ENCODE measurements at regions not wholly inside any gene's neighbourhood (a gene's known extent, or its start where the extent isn't known, plus 50 kb on each side); places are given as distances from the start of the nearest gene placed in this dataset.
A peak's percentile ranks its signal among the peaks of the same experiment; 100 is the strongest.

GRCh38 chr4:3665360-3665891 is 100.8 kb upstream of the ADRA2C start:
- ATAC-seq (replicated peaks in 1 of 2) = no peak
- no peak for DNase-seq
- H3K36me3 Mint-ChIP-seq (ENCODE audit: insufficient read depth in 2 of 2) = no peaks in the 10 kb centered on the region
- peaks cover 8% of the 10 kb centered on the region for H3K27me3 Mint-ChIP-seq (ENCODE audit: low read depth)
- no peak overlapping the region for H3K4me3 Mint-ChIP-seq
- H3K4me1 Mint-ChIP-seq (ENCODE audit: low read depth) = no peaks in the 10 kb centered on the region
- H3K27ac Mint-ChIP-seq = no peak overlapping the region
- H3K9me3 Mint-ChIP-seq = peaks cover 0 to 6% of the 10 kb centered on the region in 2 donors

- Mint-ChIP-seq H3K9me3 (peaks cover 0 to 6% of the 10 kb centered on the region in 2 donors), H3K4me3 (no peak overlapping the region)
- no peak for DNase-seq
Measured at GRCh38 chr4:3663791-3664190, 102.4 kb upstream of the ADRA2C start.

GRCh38 chr4:3662516-3662915 is 103.7 kb upstream of the ADRA2C start:
- H3K9me3 Mint-ChIP-seq = peaks cover 0 to 3% of the 10 kb centered on the region in 2 donors
- H3K27me3 Mint-ChIP-seq (ENCODE audit: low read depth) = peaks cover 8% of the 10 kb centered on the region
- DNase-seq (no peak), ATAC-seq (replicated peaks in 1 of 2) (no peak)
- no peak overlapping the region for H3K27ac Mint-ChIP-seq
- H3K36me3 Mint-ChIP-seq (ENCODE audit: insufficient read depth in 2 of 2) = no peaks in the 10 kb centered on the region
- H3K4me3 Mint-ChIP-seq = no peak overlapping the region
- H3K4me1 Mint-ChIP-seq (ENCODE audit: low read depth) = no peaks in the 10 kb centered on the region

More at GRCh38 chr4:3663791-3664190, 102.4 kb upstream of the ADRA2C start:
- no peak for ATAC-seq (replicated peaks in 1 of 2)
- Mint-ChIP-seq H3K4me1 (ENCODE audit: low read depth) (no peaks in the 10 kb centered on the region), H3K27me3 (ENCODE audit: low read depth) (peaks cover 8% of the 10 kb centered on the region), H3K36me3 (ENCODE audit: insufficient read depth in 2 of 2) (no peaks in the 10 kb centered on the region), H3K27ac (no peak overlapping the region)

- no peak for DNase-seq
- Mint-ChIP-seq H3K4me3 (no peak overlapping the region), H3K36me3 (ENCODE audit: insufficient read depth in 2 of 2) (no peaks in the 10 kb centered on the region), H3K27me3 (ENCODE audit: low read depth) (peaks cover 8% of the 10 kb centered on the region), H3K4me1 (ENCODE audit: low read depth) (no peaks in the 10 kb centered on the region), H3K27ac (no peak overlapping the region), H3K9me3 (no peaks in the 10 kb centered on the region)
- no peak for ATAC-seq (replicated peaks in 1 of 2)
Measured at GRCh38 chr4:3661989-3662388, 104.2 kb upstream of the ADRA2C start.

- Mint-ChIP-seq H3K27ac (no peak overlapping the region), H3K4me1 (ENCODE audit: low read depth) (no peaks in the 10 kb centered on the region), H3K9me3 (no peaks in the 10 kb centered on the region)
Measured at GRCh38 chr4:3660928-3661515, 105.2 kb upstream of the ADRA2C start.

GRCh38 chr4:3660086-3660927 is 105.9 kb upstream of the ADRA2C start:
- Mint-ChIP-seq H3K9me3 (no peaks in the 10 kb centered on the region), H3K36me3 (ENCODE audit: insufficient read depth in 2 of 2) (no peaks in the 10 kb centered on the region), H3K4me3 (peak overlapping the region in 1 of 2 donors; percentile 1), H3K4me1 (ENCODE audit: low read depth) (no peaks in the 10 kb centered on the region), H3K27ac (no peak overlapping the region), H3K27me3 (ENCODE audit: low read depth) (peaks cover 12% of the 10 kb centered on the region)
- DNase-seq = no peak
- no peak for ATAC-seq (replicated peaks in 1 of 2)

More at GRCh38 chr4:3660928-3661515, 105.2 kb upstream of the ADRA2C start:
- no peak for DNase-seq
- Mint-ChIP-seq H3K4me3 (no peak overlapping the region), H3K27me3 (ENCODE audit: low read depth) (peaks cover 17% of the 10 kb centered on the region), H3K36me3 (ENCODE audit: insufficient read depth in 2 of 2) (no peaks in the 10 kb centered on the region)
- no peak for ATAC-seq (replicated peaks in 1 of 2)

GRCh38 chr4:3659131-3659530 is 107.1 kb upstream of the ADRA2C start:
- Mint-ChIP-seq H3K27ac (no peak overlapping the region), H3K9me3 (no peaks in the 10 kb centered on the region), H3K36me3 (ENCODE audit: insufficient read depth in 2 of 2) (no peaks in the 10 kb centered on the region), H3K27me3 (ENCODE audit: low read depth) (peaks cover 10% of the 10 kb centered on the region), H3K4me3 (no peak overlapping the region), H3K4me1 (ENCODE audit: low read depth) (no peaks in the 10 kb centered on the region)
- ATAC-seq (replicated peaks in 1 of 2) = no peak
- DNase-seq = no peak

- Mint-ChIP-seq H3K27ac (no peak overlapping the region), H3K4me3 (no peak overlapping the region), H3K27me3 (ENCODE audit: low read depth) (peaks cover 10% of the 10 kb centered on the region), H3K4me1 (ENCODE audit: low read depth) (no peaks in the 10 kb centered on the region), H3K9me3 (no peaks in the 10 kb centered on the region), H3K36me3 (ENCODE audit: insufficient read depth in 2 of 2) (no peaks in the 10 kb centered on the region)
- no peak for ATAC-seq (replicated peaks in 1 of 2)
- no peak for DNase-seq
Measured at GRCh38 chr4:3658530-3658913, 107.7 kb upstream of the ADRA2C start.

- Mint-ChIP-seq H3K36me3 (ENCODE audit: insufficient read depth in 2 of 2) (no peaks in the 10 kb centered on the region), H3K27ac (no peak overlapping the region), H3K4me1 (ENCODE audit: low read depth) (no peaks in the 10 kb centered on the region), H3K9me3 (no peaks in the 10 kb centered on the region), H3K27me3 (ENCODE audit: low read depth) (peaks cover 10% of the 10 kb centered on the region), H3K4me3 (no peak overlapping the region)
- ATAC-seq (replicated peaks in 1 of 2) (no peak), DNase-seq (no peak)
Measured at GRCh38 chr4:3657902-3658529, 108.2 kb upstream of the ADRA2C start.

GRCh38 chr4:3656416-3657356 is 109.5 kb upstream of the ADRA2C start:
- Mint-ChIP-seq H3K4me3 (no peak overlapping the region), H3K9me3 (no peaks in the 10 kb centered on the region), H3K27ac (no peak overlapping the region), H3K36me3 (ENCODE audit: insufficient read depth in 2 of 2) (no peaks in the 10 kb centered on the region), H3K27me3 (ENCODE audit: low read depth) (peaks cover 10% of the 10 kb centered on the region), H3K4me1 (ENCODE audit: low read depth) (no peaks in the 10 kb centered on the region)
- ATAC-seq (replicated peaks in 1 of 2) = no peak
- no peak for DNase-seq

GRCh38 chr4:3655963-3656362 is 110.2 kb upstream of the ADRA2C start:
- H3K4me1 Mint-ChIP-seq (ENCODE audit: low read depth) = no peaks in the 10 kb centered on the region

GRCh38 chr4:3655485-3655884 is 110.7 kb upstream of the ADRA2C start:
- Mint-ChIP-seq H3K4me3 (no peak overlapping the region), H3K27me3 (ENCODE audit: low read depth) (peaks cover 10% of the 10 kb centered on the region), H3K4me1 (ENCODE audit: low read depth) (no peaks in the 10 kb centered on the region), H3K36me3 (ENCODE audit: insufficient read depth in 2 of 2) (no peaks in the 10 kb centered on the region), H3K27ac (no peak overlapping the region), H3K9me3 (no peaks in the 10 kb centered on the region)
- ATAC-seq (replicated peaks in 1 of 2) = no peak
- DNase-seq = no peak

More at GRCh38 chr4:3655963-3656362, 110.2 kb upstream of the ADRA2C start:
- H3K27me3 Mint-ChIP-seq (ENCODE audit: low read depth) = peaks cover 10% of the 10 kb centered on the region
- H3K27ac Mint-ChIP-seq = no peak overlapping the region
- ATAC-seq (replicated peaks in 1 of 2) = no peak
- no peaks in the 10 kb centered on the region for H3K36me3 Mint-ChIP-seq (ENCODE audit: insufficient read depth in 2 of 2)
- H3K9me3 Mint-ChIP-seq = no peaks in the 10 kb centered on the region
- no peak for DNase-seq
- H3K4me3 Mint-ChIP-seq = no peak overlapping the region

Measured in activated T-cell treated with anti-CD3 and anti-CD28 coated beads, Interleukin-2, amount 50 U/mL, for 72 hours (primary cell).